HT1080 (cell line): ENCODE measurements at regions not wholly inside any gene's neighbourhood (a gene's known extent, or its start where the extent isn't known, plus 50 kb on each side); places are given as distances from the start of the nearest gene placed in this dataset.
"Not testable (repeated sequence)": the region's sequence is repeated elsewhere in the genome, so short reads cannot be mapped to it uniquely, and the experiment has no call there.

ENCODE experiments used
- DNase-seq: peaks from one replicate; pipeline ENCODE4 v3.0.0-alpha.2; 2015; ENCODE audit warnings: low read depth

DNA sequence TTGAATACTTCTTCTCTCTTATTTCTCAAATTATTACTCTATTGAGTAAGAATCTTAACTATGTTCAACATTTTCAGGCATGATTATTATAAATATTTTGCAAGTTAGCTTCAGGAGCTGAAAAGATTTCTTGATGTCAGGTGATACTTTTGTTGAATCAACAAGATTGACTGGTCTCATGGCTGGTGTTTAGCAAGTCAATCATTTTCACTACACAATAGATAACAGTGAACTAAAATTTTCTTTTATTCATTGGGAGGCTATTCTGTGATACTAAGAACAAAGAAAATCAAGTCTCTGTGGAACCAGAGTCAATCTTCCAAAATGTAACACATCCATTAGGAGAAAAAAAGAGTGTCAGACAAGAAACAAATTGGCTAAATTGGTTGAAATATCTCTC lies 476.7 kb downstream of the CNTN3 start:
- DNase-seq = no peak

DNA sequence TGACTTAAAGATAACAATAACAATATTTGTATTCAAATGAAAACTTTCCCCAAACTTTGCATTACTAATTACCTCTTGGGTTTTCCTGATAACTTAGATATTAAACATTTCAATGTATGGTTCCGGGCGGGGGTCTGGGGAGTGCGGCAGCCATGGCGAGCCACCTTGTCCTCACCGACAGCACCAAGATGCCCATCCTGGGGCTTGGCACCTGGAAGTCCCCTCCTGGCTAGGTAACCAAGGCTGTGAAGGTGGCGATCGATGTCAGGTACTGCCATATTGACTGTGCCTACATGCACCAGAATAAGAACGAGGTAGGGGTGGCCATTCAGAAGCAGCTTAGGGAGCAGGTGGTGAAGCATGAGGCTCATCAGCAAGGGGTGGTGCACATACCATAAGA lies 478.7 kb downstream of the CNTN3 start:
- DNase-seq = no peak

DNA sequence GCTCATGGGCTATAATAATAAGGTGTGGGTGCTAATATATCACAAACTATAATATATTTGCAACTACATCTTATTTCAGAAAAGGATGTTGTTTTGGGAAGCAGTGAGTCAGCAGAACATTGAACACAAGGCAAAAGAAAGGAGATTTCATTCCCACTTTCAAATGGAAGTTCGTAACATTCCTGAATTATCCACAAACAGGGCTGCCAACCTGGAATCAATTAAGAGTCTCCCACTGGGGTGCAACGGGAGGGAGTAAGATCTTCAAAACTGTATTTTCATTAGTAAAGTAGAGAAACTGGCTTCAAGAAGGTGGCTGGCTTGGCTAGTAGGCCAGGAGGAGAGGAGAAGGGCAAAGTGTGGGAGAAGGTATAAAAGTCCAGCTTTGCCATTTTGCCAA lies 479.6 kb downstream of the CNTN3 start:
- no peak for DNase-seq

- DNase-seq = not testable (repeated sequence)
These were observed 482.7 kb downstream of the CNTN3 start for GRCh38 chr3:74131546-74132328.

DNA sequence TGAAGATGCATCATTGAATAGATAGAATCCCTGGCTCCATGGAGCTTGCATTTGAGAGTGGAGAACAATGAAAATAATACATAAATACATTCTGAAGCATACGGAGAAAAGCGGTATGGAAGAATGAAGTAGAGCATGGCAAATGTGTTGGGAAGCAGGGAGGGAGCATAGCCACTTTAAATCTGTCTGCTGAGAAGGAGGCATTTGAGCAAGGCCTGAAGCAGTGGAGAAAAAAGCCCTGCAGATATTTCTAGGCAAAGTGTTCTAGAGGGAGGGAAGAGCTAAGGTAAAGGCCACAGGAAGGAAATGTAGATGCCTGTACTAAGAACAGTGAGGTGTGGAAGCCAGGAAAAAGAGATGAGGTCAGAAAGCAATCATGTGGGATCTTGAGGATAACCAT lies 484.8 kb downstream of the CNTN3 start:
- no peak for DNase-seq

GRCh38 chr3:74129056-74129455 lies 485.4 kb downstream of the CNTN3 start:
- no peak for DNase-seq

DNA sequence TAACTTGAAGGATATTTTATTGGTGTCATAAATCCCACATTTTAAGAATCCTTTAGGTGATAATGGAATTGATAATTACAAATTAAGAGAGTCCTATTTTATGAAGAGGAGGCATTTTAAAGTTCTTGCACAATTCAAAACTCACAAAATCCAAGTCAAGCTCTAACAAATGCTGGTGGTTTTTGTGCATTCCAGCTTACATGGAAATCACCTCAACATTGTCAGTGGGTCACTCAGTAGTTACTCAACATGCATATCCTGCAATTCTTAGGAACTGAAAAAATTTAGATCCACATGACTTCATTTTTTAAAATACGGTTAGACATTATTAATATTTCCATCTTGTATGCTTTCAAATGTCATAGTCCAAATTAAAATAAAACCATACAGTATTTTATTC lies 487.2 kb downstream of the CNTN3 start:
- DNase-seq = no peak

DNA sequence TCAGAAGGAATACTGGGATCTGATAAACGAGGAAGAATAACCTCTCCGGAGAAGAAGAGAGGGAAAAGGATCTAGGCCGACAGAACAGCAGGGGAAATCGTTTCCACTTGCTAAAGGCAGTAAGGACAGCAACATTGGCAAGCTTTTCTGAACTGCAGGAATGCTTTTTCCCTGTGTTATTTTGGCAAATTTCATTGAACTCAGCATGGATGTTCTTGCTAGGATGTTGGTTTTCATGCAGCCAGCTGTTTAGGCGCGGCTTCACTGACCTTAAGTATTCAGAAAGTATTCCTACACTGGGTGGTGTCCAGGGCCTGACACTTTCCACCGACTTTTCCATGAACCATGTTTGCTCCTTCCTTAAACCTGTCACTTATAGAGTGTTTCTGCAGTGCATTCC lies 489.7 kb downstream of the CNTN3 start:
- no peak for DNase-seq

- DNase-seq = no peak
These were observed 492.2 kb downstream of the CNTN3 start for GRCh38 chr3:74122281-74122680.

GRCh38 chr3:74121761-74122160 lies 492.7 kb downstream of the CNTN3 start:
- DNase-seq = no peak

DNA sequence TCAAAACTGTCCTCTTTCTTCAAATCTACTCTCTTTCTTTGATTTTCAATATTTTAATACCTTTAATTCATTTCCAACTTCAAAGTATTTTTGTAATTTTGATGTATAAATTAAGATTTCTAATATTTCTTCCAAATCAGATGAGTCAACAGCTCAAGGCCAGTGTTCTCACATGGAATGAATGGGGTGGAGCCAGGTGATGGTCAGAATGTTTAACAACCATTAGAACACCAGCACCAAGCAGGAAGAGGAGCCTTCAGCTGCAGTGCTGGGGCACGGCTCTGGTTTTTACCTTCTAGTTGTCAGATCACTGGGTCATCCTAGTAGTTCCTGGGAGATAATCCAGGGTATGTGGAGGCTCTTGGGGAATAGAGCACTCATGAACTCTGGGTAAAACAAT lies 494.5 kb upstream of the PDZRN3 start:
- no peak for DNase-seq

DNA sequence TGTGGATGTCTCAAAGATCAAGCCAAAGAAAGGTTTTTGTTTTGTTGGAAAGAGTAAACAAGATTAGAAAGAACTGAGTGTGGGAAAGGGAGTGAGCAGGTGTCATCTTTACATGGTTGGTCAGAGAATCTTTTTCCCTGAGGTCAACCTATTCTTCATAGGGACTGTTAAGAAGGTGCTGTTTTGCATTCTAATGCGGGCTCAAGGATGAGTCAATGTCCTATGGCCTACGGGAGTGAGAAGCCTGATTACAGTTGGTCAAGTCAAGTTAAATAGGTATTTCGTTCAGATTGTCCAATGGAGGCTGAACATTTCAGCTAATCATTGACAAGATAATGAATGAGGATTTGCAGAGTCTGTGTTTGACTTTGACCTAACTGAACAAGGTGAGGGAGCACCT lies 491.2 kb upstream of the PDZRN3 start:
- no peak for DNase-seq

GRCh38 chr3:74107451-74107850 lies 482.7 kb upstream of the PDZRN3 start:
- no peak for DNase-seq

- DNase-seq = no peak
These were observed 482.2 kb upstream of the PDZRN3 start for GRCh38 chr3:74106925-74107324.

DNA sequence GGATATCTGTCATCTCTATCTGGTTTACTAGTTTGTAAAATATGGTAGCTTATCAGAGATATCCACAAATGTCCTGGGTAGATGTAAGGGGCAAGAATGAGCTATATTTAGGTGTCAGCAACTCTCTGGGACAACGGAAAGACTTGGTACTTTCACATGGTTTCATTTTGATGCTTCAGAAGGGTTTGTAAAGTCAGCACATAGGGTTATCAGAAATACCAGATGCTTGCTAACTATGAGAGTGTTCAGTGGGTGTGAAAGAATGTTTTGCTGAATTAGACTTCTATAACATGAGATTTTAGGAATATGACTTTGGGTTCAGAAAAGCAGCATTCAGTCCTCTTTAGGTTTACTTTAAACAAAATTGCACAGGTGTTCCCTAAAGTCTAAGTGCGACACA lies 466.5 kb upstream of the PDZRN3 start:
- no peak for DNase-seq

GRCh38 chr3:74089814-74090213 lies 465.1 kb upstream of the PDZRN3 start:
- DNase-seq = peak; percentile 8

GRCh38 chr3:74080056-74080461 lies 455.3 kb upstream of the PDZRN3 start:
- DNase-seq = no peak

DNA sequence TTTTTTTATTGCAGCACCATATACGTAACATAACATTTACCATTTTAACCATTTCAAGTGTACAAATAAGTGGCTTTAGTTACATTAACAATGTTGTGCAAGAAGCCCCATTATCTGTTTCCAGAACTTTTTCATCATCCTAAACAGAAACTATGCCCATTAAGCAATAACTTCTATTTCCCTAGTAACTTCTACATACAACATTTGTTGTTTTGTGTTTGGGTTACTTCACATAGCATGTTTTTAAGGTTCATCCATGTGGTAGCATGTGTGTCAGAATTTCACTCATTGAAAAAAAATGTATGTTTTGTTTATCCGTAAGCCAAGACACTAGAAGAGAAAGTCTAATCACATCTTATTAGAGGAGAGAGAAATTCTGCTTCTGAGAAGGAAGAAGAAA lies 450.5 kb upstream of the PDZRN3 start:
- no peak for DNase-seq

DNA sequence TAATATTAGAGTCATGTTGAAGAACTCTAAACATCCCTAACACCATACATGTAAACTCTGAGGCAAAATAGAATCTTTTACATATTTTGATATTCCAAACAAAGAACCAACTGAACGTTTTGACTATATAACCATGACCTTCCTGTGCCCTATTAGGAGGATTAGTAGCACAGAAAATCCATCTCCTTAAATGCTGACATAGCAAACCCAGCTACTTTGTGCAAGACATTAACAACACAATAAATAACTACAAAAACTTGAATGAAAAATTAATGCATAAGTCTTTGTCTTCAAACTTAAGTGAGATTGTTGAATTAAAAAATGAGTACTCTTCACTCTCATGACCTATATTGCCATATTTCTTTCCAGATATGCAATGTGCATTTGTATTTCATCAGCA lies 450.0 kb upstream of the PDZRN3 start:
- DNase-seq = no peak

- DNase-seq = peak; percentile 21
These were observed 442.6 kb upstream of the PDZRN3 start for GRCh38 chr3:74067296-74067695.

DNA sequence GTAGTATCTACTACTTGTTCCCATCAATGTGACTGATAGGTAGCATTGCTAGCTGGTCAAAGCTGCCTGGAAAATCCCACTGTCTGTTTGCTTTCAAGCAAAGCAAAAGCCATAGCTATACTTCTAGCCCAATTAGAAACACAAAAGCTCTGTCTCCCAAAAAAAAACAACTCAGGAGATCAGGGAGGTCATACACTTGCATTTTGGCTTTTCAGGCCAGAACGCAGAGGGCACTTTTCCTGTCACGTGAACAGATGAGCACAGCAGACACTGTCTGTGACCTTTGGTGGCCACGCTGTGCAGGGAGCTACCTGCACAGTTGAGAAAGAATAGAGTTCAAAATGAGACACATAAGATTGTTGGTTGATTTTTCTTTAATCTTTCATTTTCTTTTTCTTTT lies 441.7 kb upstream of the PDZRN3 start:
- DNase-seq = no peak

DNA sequence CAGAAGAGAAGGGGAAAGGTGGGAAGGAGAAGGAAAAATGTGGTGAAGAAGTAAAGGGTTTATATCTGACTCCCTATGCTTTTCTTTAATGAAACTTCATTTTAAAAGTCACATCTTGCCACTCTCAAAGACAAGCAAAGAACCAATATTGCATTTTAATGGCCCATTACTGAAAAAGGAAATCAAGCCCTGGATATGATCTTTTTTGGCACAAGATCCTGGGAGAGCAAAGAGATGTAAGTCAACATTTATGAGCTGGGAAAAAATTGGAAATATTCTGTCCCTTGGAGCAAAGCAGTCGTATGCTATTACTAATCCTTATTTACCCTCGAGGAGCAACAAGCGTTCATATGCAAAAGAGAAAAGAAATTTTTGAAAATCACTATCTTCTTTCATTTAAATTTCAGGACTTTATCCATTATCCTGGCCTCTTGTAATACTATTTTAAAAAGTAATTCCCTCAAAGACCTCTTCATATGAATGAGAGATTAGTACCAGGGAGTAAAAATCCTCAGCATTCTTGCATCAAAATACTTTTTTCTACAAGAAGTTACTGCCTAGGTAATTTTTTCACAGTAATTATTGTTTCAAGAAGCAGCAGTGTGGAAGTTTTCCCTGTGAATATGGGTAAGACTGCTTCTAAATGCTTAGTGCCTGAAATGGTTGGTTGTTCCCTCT lies 435.3 kb upstream of the PDZRN3 start:
- DNase-seq = no peak

DNA sequence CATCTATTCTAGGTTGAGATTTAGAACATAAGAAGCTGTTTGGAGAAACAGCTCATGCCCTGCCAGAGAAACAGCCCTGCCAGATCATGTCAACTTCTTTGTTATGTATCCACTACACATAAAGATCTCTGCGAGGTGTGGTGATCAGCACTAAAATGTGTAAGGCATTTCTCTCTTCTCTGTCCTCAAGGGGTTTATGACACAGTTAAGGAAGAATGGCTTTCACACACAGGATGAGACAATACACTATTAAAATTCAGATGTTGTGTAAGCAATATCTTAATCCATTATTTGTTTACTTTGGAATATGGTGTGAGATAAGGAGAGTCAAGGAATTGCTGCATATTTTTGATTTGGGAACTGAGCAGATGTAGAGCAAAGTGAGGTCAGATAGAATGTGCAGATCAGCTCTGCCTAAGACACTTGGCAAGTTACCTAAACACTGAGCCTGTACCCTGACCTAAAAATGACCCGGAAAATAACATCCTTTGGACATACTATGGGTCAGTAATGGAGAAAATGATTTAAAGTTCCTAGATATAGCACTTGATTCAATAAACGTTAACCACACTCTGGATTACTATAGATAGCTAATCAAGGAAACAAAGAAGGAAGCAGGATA lies 434.7 kb upstream of the PDZRN3 start:
- no peak for DNase-seq
